ENCODE measurements at regions not wholly inside any gene's neighbourhood (a gene's known extent, or its start where the extent isn't known, plus 50 kb on each side); places are given as distances from the start of the nearest gene placed in this dataset.

DNA sequence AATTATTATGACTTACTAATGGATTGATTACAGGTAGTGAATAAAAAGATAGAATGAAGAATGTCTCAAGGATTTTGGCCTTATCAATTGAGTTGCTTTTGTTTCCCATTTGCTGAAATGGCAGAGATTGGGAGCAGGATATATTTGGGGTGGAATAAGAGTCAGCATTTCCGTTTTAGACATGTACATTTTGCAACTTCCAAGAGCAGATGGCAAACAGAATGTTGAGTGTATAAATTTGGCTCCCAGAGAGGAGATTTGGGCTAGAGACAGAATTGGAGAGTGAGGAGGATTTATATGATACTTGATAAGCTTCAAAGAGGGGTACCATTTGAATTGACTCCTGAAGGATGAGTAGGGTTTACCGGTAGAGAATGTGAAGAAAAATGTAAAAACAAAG lies 437.9 kb upstream of the PAPPA start:
- no peaks in the 10 kb centered on the region for H3K9me3 ChIP-seq
- no peaks in the 10 kb centered on the region for H3K36me3 ChIP-seq
- WGBS, result 71% methylated on average over 2 of the region's 2 CpGs
- TF ChIP-seq, protein P1, sequence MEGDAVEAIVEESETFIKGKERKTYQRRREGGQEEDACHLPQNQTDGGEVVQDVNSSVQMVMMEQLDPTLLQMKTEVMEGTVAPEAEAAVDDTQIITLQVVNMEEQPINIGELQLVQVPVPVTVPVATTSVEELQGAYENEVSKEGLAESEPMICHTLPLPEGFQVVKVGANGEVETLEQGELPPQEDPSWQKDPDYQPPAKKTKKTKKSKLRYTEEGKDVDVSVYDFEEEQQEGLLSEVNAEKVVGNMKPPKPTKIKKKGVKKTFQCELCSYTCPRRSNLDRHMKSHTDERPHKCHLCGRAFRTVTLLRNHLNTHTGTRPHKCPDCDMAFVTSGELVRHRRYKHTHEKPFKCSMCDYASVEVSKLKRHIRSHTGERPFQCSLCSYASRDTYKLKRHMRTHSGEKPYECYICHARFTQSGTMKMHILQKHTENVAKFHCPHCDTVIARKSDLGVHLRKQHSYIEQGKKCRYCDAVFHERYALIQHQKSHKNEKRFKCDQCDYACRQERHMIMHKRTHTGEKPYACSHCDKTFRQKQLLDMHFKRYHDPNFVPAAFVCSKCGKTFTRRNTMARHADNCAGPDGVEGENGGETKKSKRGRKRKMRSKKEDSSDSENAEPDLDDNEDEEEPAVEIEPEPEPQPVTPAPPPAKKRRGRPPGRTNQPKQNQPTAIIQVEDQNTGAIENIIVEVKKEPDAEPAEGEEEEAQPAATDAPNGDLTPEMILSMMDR (IDR thresholded peaks at IDR 0.05), result no peak
- no peak for TF ChIP-seq POLR2A (IDR thresholded peaks at IDR 0.05)
- TF ChIP-seq POLR2AphosphoS5 (IDR thresholded peaks at IDR 0.05), result no peak
- no peak for DNase-seq (ENCODE audit: low spot score)
- H3K27me3 ChIP-seq (replicated peaks; ENCODE audit: insufficient read depth), result peaks cover 4% of the 10 kb centered on the region
- H3K4me3 ChIP-seq, result no peak overlapping the region
- no peak overlapping the region for H3K27ac ChIP-seq
- H3K4me1 ChIP-seq (replicated peaks), result no peaks in the 10 kb centered on the region
- intact Hi-C loops (cut with DNase I), result no loop called here

DNA sequence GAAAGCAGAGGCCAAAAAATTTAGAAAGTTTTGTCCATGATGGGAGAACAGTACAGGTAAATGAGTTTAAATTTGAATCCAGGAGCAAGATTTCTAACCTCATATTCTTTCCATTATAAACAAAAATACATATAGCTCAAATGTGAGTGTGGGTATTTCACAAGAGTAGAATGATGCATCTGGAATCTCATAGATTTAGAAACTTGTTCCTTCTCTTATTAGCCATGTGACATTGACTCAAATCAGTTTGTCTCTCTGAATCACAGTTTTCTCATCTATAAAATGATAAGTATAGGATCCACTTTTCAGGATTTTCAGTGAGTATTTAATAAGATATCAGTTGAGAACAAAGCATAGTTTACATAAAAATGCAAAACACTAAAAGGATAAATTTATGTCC lies 436.3 kb upstream of the PAPPA start:
- no peak for DNase-seq (ENCODE audit: low spot score)

DNA sequence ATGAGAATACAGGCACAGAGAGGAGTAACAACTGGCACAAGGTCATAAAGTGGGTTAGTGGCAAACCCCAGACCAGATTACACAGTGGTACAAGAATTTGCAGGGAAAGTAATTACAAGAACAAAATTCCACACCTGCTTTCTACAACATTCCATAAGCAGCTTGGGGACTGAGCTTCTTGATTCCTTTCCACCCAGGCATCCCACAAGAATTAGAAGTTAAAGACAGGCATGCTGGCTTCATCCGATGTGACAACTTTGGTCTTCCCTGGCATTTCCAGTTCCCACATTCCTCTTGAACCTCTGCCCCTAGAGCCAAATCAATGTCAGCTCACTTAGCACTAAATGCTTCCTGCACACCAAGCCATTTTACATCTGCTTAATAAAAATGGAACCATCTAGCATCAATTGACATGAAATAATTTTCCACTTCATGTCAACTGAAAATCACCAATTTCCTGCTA lies 435.8 kb upstream of the PAPPA start:
- no peak for TF ChIP-seq POLR2A (IDR thresholded peaks at IDR 0.05)
- TF ChIP-seq, protein P1 (IDR thresholded peaks at IDR 0.05), result no peak
- TF ChIP-seq POLR2AphosphoS5 (IDR thresholded peaks at IDR 0.05), result no peak
- WGBS, result 91% methylated on average over 1 of the region's 1 CpG
- H3K9me3 ChIP-seq, result no peaks in the 10 kb centered on the region
- H3K27ac ChIP-seq, result no peak overlapping the region
- DNase-seq (ENCODE audit: low spot score), result no peak
- H3K4me3 ChIP-seq, result no peak overlapping the region
- H3K27me3 ChIP-seq (replicated peaks; ENCODE audit: insufficient read depth), result peaks cover 1% of the 10 kb centered on the region
- H3K36me3 ChIP-seq, result no peaks in the 10 kb centered on the region
- intact Hi-C loops (cut with DNase I), result no loop called here
- H3K4me1 ChIP-seq (replicated peaks), result no peaks in the 10 kb centered on the region

More for the DNA sequence above, 436.3 kb upstream of the PAPPA start:
- Histone ChIP-seq H3K4me1 (replicated peaks) (no peaks in the 10 kb centered on the region), H3K27ac (no peak overlapping the region), H3K36me3 (no peaks in the 10 kb centered on the region), H3K27me3 (replicated peaks; ENCODE audit: insufficient read depth) (peaks cover 4% of the 10 kb centered on the region), H3K9me3 (no peaks in the 10 kb centered on the region), H3K4me3 (no peak overlapping the region)
- intact Hi-C loops (cut with DNase I), result no loop called here
- no peak for TF ChIP-seq POLR2A (IDR thresholded peaks at IDR 0.05)
- no peak for TF ChIP-seq POLR2AphosphoS5 (IDR thresholded peaks at IDR 0.05)

DNA sequence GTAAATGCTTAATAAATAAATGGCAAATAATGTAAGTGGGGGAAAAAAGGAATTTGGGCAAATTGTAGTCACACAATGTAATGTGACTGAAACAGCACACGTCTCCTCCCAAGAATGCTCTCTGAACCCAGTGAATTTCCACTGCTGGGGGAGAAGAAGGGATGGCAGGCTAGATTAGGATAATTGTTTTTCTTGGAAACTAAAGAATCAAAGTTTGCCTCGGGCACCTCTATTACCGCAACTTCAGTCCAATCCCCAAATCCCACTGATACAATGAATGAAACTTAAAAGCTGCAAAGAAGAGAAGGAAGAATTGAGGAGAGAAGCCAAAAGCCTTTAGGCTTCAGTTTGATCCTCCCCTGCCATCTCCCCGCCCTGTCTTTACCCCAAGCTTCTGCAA lies 423.2 kb upstream of the PAPPA start:
- H3K27ac ChIP-seq, result no peak overlapping the region
- H3K36me3 ChIP-seq, result no peaks in the 10 kb centered on the region
- TF ChIP-seq POLR2A (IDR thresholded peaks at IDR 0.05) (no peak), POLR2AphosphoS5 (IDR thresholded peaks at IDR 0.05) (no peak)
- TF ChIP-seq, protein P1 (IDR thresholded peaks at IDR 0.05), result no peak
- no peaks in the 10 kb centered on the region for H3K4me1 ChIP-seq (replicated peaks)
- WGBS, result 58% methylated on average over 4 of the region's 4 CpGs
- intact Hi-C loops (cut with DNase I), result no loop called here
- H3K4me3 ChIP-seq, result no peak overlapping the region
- H3K27me3 ChIP-seq (replicated peaks; ENCODE audit: insufficient read depth), result no peaks in the 10 kb centered on the region
- no peaks in the 10 kb centered on the region for H3K9me3 ChIP-seq
- DNase-seq (ENCODE audit: low spot score), result no peak

DNA sequence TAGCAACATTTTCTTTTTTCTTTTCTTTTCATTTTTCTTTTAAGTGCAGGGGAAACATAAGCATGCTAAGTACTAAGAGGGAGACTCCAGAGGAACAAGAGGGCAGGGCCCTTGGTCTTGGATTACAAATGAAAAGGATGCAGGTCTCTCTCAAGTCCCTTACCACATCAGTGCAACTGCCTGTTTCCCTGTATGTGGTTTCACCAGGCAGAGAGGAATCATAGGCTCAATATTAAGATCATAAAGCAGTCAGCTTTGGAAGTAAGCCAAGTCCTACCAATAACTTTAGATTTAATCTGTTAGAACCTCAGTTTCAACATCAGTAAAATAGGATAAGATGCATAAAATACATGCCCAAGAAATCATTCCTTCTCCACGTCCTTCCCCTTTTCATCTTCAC lies 422.7 kb upstream of the PAPPA start:
- H3K27ac ChIP-seq, result no peak overlapping the region
- DNase-seq (ENCODE audit: low spot score), result no peak
- H3K27me3 ChIP-seq (replicated peaks; ENCODE audit: insufficient read depth), result no peaks in the 10 kb centered on the region
- H3K4me3 ChIP-seq, result no peak overlapping the region
- H3K4me1 ChIP-seq (replicated peaks), result no peaks in the 10 kb centered on the region
- WGBS, result 59% methylated on average over 1 of the region's 1 CpG
- no peaks in the 10 kb centered on the region for H3K36me3 ChIP-seq
- intact Hi-C loops (cut with DNase I), result no loop called here
- TF ChIP-seq, protein P1 (IDR thresholded peaks at IDR 0.05), result no peak
- TF ChIP-seq POLR2AphosphoS5 (IDR thresholded peaks at IDR 0.05) (no peak), POLR2A (IDR thresholded peaks at IDR 0.05) (no peak)
- no peaks in the 10 kb centered on the region for H3K9me3 ChIP-seq

Measured in prostate gland (tissue), 2 donors.